H9 (cell line): ENCODE measurements at regions not wholly inside any gene's neighbourhood (a gene's known extent, or its start where the extent isn't known, plus 50 kb on each side); places are given as distances from the start of the nearest gene placed in this dataset.

Experiments
- DNase-seq: peaks from one replicate; pipeline ENCODE4 v3.0.0-alpha.2; 2017
- H2AFZ ChIP-seq: one replicate; pipeline ENCODE4 v1.6.1; 2013; ENCODE audit warnings: mild to moderate bottlenecking, low read length, control low read depth, moderate library complexity
- H2AK5ac ChIP-seq: 2 replicates; pipeline ENCODE4 v1.6.1; 2013; ENCODE audit warnings: low read length, control low read depth, mixed read lengths; ENCODE audit not compliant: insufficient read length
- H2BK120ac ChIP-seq: one replicate; pipeline ENCODE4 v1.6.1; 2013; ENCODE audit warnings: low read depth, mild to moderate bottlenecking, low read length, control low read depth, inconsistent platforms; ENCODE audit not compliant: poor library complexity, severe bottlenecking
- H2BK12ac ChIP-seq: 2 replicates; pipeline ENCODE4 v1.6.1; 2013; ENCODE audit warnings: low read length, control low read depth, mixed read lengths, low read depth; ENCODE audit not compliant: insufficient read length
- H2BK15ac ChIP-seq: 2 replicates; pipeline ENCODE4 v1.6.1; 2013; ENCODE audit warnings: low read depth, low read length, control low read depth
- H2BK20ac ChIP-seq: one replicate; pipeline ENCODE4 v1.6.1; 2013; ENCODE audit warnings: low read depth, mild to moderate bottlenecking, low read length, control low read depth, inconsistent platforms; ENCODE audit not compliant: poor library complexity, severe bottlenecking
- H2BK5ac ChIP-seq: 2 replicates; pipeline ENCODE4 v1.6.1; 2013; ENCODE audit warnings: low read length, control low read depth, mixed read lengths; ENCODE audit not compliant: insufficient read length
- H3K14ac ChIP-seq: 2 replicates; pipeline ENCODE4 v1.6.1; 2013; ENCODE audit warnings: low read length, control low read depth; ENCODE audit not compliant: insufficient read depth
- H3K18ac ChIP-seq: 2 replicates; pipeline ENCODE4 v1.6.1; 2013; ENCODE audit warnings: low read depth, mild to moderate bottlenecking, mixed read lengths, low read length, control low read depth; ENCODE audit not compliant: insufficient read length
- H3K23ac ChIP-seq: 2 replicates; pipeline ENCODE4 v1.6.1; 2013; ENCODE audit warnings: low read length, control low read depth, mixed read lengths, low read depth; ENCODE audit not compliant: insufficient read length
- H3K23me2 ChIP-seq: 2 replicates; pipeline ENCODE4 v1.6.1; 2013; ENCODE audit warnings: low read depth, mild to moderate bottlenecking, mixed read lengths, low read length, control low read depth; ENCODE audit not compliant: insufficient read length, poor library complexity, severe bottlenecking
- H3K27ac ChIP-seq: 2 replicates; pipeline ENCODE4 v1.5.1; 2013; ENCODE audit warnings: low read length, control low read depth, mixed read lengths, low read depth; ENCODE audit not compliant: insufficient read length
- H3K27me3 ChIP-seq: 2 replicates; pipeline ENCODE4 v1.6.1; 2013; ENCODE audit warnings: low read length, control low read depth, inconsistent platforms; ENCODE audit not compliant: insufficient read depth
- H3K4ac ChIP-seq: 2 replicates; pipeline ENCODE4 v1.6.1; 2013; ENCODE audit warnings: low read depth, mild to moderate bottlenecking, control low read depth, inconsistent platforms, low read length, moderate library complexity
- H3K4me1 ChIP-seq: 2 replicates; pipeline ENCODE4 v1.6.1; 2013; ENCODE audit warnings: low read length, control low read depth, inconsistent platforms; ENCODE audit not compliant: insufficient read depth
- H3K4me2 ChIP-seq: 2 replicates; pipeline ENCODE4 v1.6.1; 2013; ENCODE audit warnings: low read length, control low read depth, mixed read lengths; ENCODE audit not compliant: insufficient read length, insufficient read depth
- H3K56ac ChIP-seq: 2 replicates; pipeline ENCODE4 v1.6.1; 2013; ENCODE audit warnings: low read depth, mild to moderate bottlenecking, mixed read lengths, low read length, control low read depth; ENCODE audit not compliant: insufficient read length
- H3K79me1 ChIP-seq: 2 replicates; pipeline ENCODE4 v1.6.1; 2013; ENCODE audit warnings: low read depth, mild to moderate bottlenecking, moderate library complexity, low read length, control low read depth, inconsistent platforms; ENCODE audit not compliant: insufficient read depth, poor library complexity, severe bottlenecking
- H3K79me2 ChIP-seq: 2 replicates; pipeline ENCODE4 v1.6.1; 2013; ENCODE audit warnings: low read length, control low read depth, inconsistent platforms; ENCODE audit not compliant: insufficient read depth
- H3K9ac ChIP-seq: 2 replicates; pipeline ENCODE4 v1.6.1; 2013; ENCODE audit warnings: low read length, control low read depth, mixed read lengths; ENCODE audit not compliant: insufficient read length; ENCODE audit errors: extremely low read depth
- H3K9me3 ChIP-seq: one replicate; pipeline ENCODE4 v1.6.1; 2013; ENCODE audit warnings: low read depth, low read length, inconsistent platforms; ENCODE audit not compliant: control insufficient read depth
- H3T11ph ChIP-seq: one replicate; pipeline ENCODE4 v1.6.1; 2013; ENCODE audit warnings: mild to moderate bottlenecking, low read length, control low read depth, inconsistent platforms
- H4K20me1 ChIP-seq: one replicate; pipeline ENCODE4 v1.6.1; 2013; ENCODE audit not compliant: control insufficient read depth, insufficient read length, insufficient read depth
- H4K5ac ChIP-seq: 2 replicates; pipeline ENCODE4 v1.6.1; 2013; ENCODE audit warnings: low read depth, mild to moderate bottlenecking, mixed read lengths, low read length, control low read depth; ENCODE audit not compliant: insufficient read length
- H4K8ac ChIP-seq: replicated peaks from 2 replicates; pipeline ENCODE4 v1.6.1; 2013; ENCODE audit warnings: low read length, control low read depth, mixed read lengths, low read depth; ENCODE audit not compliant: insufficient read length
- H4K91ac ChIP-seq: 2 replicates; pipeline ENCODE4 v1.6.1; 2013; ENCODE audit warnings: low read depth, mild to moderate bottlenecking, moderate library complexity, mixed read lengths, low read length, control low read depth; ENCODE audit not compliant: insufficient read length
- H3K27ac Mint-ChIP-seq, 3 experiments: 2 replicates in 2 of 3; 3 replicates in 1 of 3; pipeline ENCODE4 v1.8.0; 2020 to 2021; ENCODE audit warnings: mixed read lengths in 3 of 3, mild to moderate bottlenecking in 1 of 3, moderate library complexity in 1 of 3
- H3K27me3 Mint-ChIP-seq: 2 replicates; pipeline ENCODE4 v1.8.0; 2021; ENCODE audit warnings: low read depth, mild to moderate bottlenecking, moderate library complexity, mixed read lengths
- H3K36me3 Mint-ChIP-seq, 3 experiments: 2 replicates in 2 of 3; 3 replicates in 1 of 3; pipeline ENCODE4 v1.8.0; 2020 to 2021; ENCODE audit warnings: low read depth in 3 of 3, mixed read lengths in 3 of 3; ENCODE audit not compliant: insufficient read depth in 1 of 3
- H3K4me1 Mint-ChIP-seq, 2 experiments: 2 replicates each; pipeline ENCODE4 v1.8.0; 2020; ENCODE audit warnings: mixed read lengths in 2 of 2
- H3K4me3 Mint-ChIP-seq, 2 experiments: 2 replicates in 1 of 2; 3 replicates in 1 of 2; pipeline ENCODE4 v1.8.0; 2020 to 2021; ENCODE audit warnings: mild to moderate bottlenecking in 2 of 2, mixed read lengths in 2 of 2, moderate library complexity in 1 of 2
- H3K9me3 Mint-ChIP-seq, 2 experiments: 2 replicates in 1 of 2; 3 replicates in 1 of 2; pipeline ENCODE4 v1.8.0; 2020; ENCODE audit warnings: mild to moderate bottlenecking in 2 of 2, mixed read lengths in 2 of 2, moderate library complexity in 1 of 2
- CTCF ChIP-seq: fragments of 200-600 bp; sonication (generic); conservative IDR thresholded peaks from 3 replicates; pipeline ENCODE4 v1.8.0; 2021; ENCODE audit warnings: antibody characterized with exemption, mild to moderate bottlenecking
- WGBS: extraction: QIAGEN DNeasy Blood & Tissue Kit; methylation state at CpG from one replicate; pipeline ENCODE4 v1.1.7; 2013; ENCODE audit warnings: missing lambda C conversion rate, low lambda C conversion rate, mixed read lengths; ENCODE audit not compliant: insufficient read length; ENCODE audit errors: extremely low coverage; 5-methylcytosine and 5-hydroxymethylcytosine counted together

GRCh38 chr7:152968514-152968913 lies 209.0 kb downstream of the ACTR3B start:
- DNase-seq = no peak
- H4K8ac ChIP-seq = no peak overlapping the region
- Mint-ChIP-seq H3K9me3 (peaks cover 50 to 61% of the 10 kb centered on the region in 2 experiments), H3K36me3 (peaks cover 34 to 64% (median 50%) of the 10 kb centered on the region in 3 experiments), H3K27me3 (peaks cover 14% of the 10 kb centered on the region), H3K4me3 (no peak overlapping the region), H3K4me1 (peaks cover 40 to 46% of the 10 kb centered on the region in 2 experiments), H3K27ac (peak overlapping the region; percentile 4 to 78 (median 74); a peak in 6 of 7 replicates)
- no peak overlapping the region for H2AK5ac ChIP-seq
- no peak overlapping the region for H4K91ac ChIP-seq
- no peak overlapping the region for H2BK15ac ChIP-seq
- H2BK20ac ChIP-seq = peak overlapping the region; percentile 46
- no peak overlapping the region for H3K18ac ChIP-seq
- no peak overlapping the region for H3K23ac ChIP-seq
- H2BK120ac ChIP-seq = no peak overlapping the region
- H3K79me2 ChIP-seq = no peaks in the 10 kb centered on the region
- H3K14ac ChIP-seq = no peak overlapping the region
- H3T11ph ChIP-seq = peak overlapping the region; percentile 38
- peaks cover 8% of the 10 kb centered on the region; the same call in 1 of the 2 replicates for H3K4me1 ChIP-seq
- H2BK5ac ChIP-seq = no peak overlapping the region
- no peak overlapping the region for H3K27ac ChIP-seq
- no peak overlapping the region for H4K5ac ChIP-seq
- peaks cover 26% of the 10 kb centered on the region for H3K9me3 ChIP-seq
- H3K56ac ChIP-seq = no peak overlapping the region
- H3K9ac ChIP-seq = no peak overlapping the region
- no peak for TF ChIP-seq CTCF
- no peaks in the 10 kb centered on the region for H3K23me2 ChIP-seq
- no peak overlapping the region for H2BK12ac ChIP-seq
- H3K79me1 ChIP-seq = no peaks in the 10 kb centered on the region
- H3K4me2 ChIP-seq = no peak overlapping the region
- no peaks in the 10 kb centered on the region for H3K27me3 ChIP-seq
- no CpG with 5 or more reads among the region's 3 CpGs for WGBS
- no peak overlapping the region for H3K4ac ChIP-seq
- no peaks in the 10 kb centered on the region for H4K20me1 ChIP-seq
- no peak overlapping the region for H2AFZ ChIP-seq
